Stimulated activated effector memory CD8-positive, alpha-beta T cell treated with anti-CD3 and anti-CD28 coated beads, Interleukin-12 subunit alpha, Interleukin-12 subunit beta, amount 100 ng/mL, for 72 hours (primary cell): ENCODE measurements at regions not wholly inside any gene's neighbourhood (a gene's known extent, or its start where the extent isn't known, plus 50 kb on each side); places are given as distances from the start of the nearest gene placed in this dataset.
"Not testable (repeated sequence)": the region's sequence is repeated elsewhere in the genome, so short reads cannot be mapped to it uniquely, and the experiment has no call there.

Experiments
- ATAC-seq: fragments of 150-1000 bp; cut with Tn5 transposase; 2 replicates; pipeline ENCODE4 v1.10.0; 2021
- DNase-seq, 2 donors: peaks; one replicate each; pipeline ENCODE4 v3.0.0; 2021 to 2022; ENCODE audit warnings: low spot score in 2 of 2
- H3K27ac Mint-ChIP-seq: one replicate; pipeline ENCODE4 v1.8.0; 2022; ENCODE audit warnings: mild to moderate bottlenecking, mixed read lengths
- H3K36me3 Mint-ChIP-seq: one replicate; pipeline ENCODE4 v1.8.0; 2022; ENCODE audit warnings: mild to moderate bottlenecking, mixed read lengths
- H3K4me1 Mint-ChIP-seq: one replicate; pipeline ENCODE4 v1.8.0; 2022; ENCODE audit warnings: mixed read lengths
- H3K4me3 Mint-ChIP-seq: one replicate; pipeline ENCODE4 v1.8.0; 2022; ENCODE audit warnings: mild to moderate bottlenecking, mixed read lengths
- H3K9me3 Mint-ChIP-seq: one replicate; pipeline ENCODE4 v1.8.0; 2022; ENCODE audit warnings: mixed read lengths

GRCh38 chr4:122100508-122100907, 51.6 kb upstream of the BLTP1 start:
- H3K27ac Mint-ChIP-seq, result no peak overlapping the region
- DNase-seq (no peak), ATAC-seq (no peak)
- H3K9me3 Mint-ChIP-seq, result no peaks in the 10 kb centered on the region
- H3K4me1 Mint-ChIP-seq, result no peaks in the 10 kb centered on the region
- H3K4me3 Mint-ChIP-seq, result no peak overlapping the region
- H3K36me3 Mint-ChIP-seq, result no peaks in the 10 kb centered on the region

- Mint-ChIP-seq H3K4me1 (no peaks in the 10 kb centered on the region), H3K9me3 (no peaks in the 10 kb centered on the region), H3K27ac (no peak overlapping the region), H3K4me3 (no peak overlapping the region), H3K36me3 (no peaks in the 10 kb centered on the region)
- DNase-seq, result no peak
- ATAC-seq, result no peak
These were observed 52.2 kb upstream of the BLTP1 start for GRCh38 chr4:122099896-122100295.

GRCh38 chr4:122091836-122092405, 60.2 kb upstream of the BLTP1 start:
- H3K9me3 Mint-ChIP-seq, result no peaks in the 10 kb centered on the region
- no peak overlapping the region for H3K4me3 Mint-ChIP-seq
- DNase-seq (no peak), ATAC-seq (no peak)
- H3K27ac Mint-ChIP-seq, result no peak overlapping the region
- H3K36me3 Mint-ChIP-seq, result no peaks in the 10 kb centered on the region
- H3K4me1 Mint-ChIP-seq, result no peaks in the 10 kb centered on the region

- H3K4me1 Mint-ChIP-seq, result no peaks in the 10 kb centered on the region
- H3K36me3 Mint-ChIP-seq, result no peaks in the 10 kb centered on the region
- H3K9me3 Mint-ChIP-seq, result no peaks in the 10 kb centered on the region
- DNase-seq (no peak), ATAC-seq (no peak)
- H3K4me3 Mint-ChIP-seq, result no peak overlapping the region
- no peak overlapping the region for H3K27ac Mint-ChIP-seq
These were observed 60.7 kb upstream of the BLTP1 start for GRCh38 chr4:122091397-122091796.

GRCh38 chr4:122090989-122091388, 61.1 kb upstream of the BLTP1 start:
- no peak for DNase-seq
- no peak for ATAC-seq
- Mint-ChIP-seq H3K36me3 (no peaks in the 10 kb centered on the region), H3K4me3 (no peak overlapping the region), H3K4me1 (no peaks in the 10 kb centered on the region), H3K27ac (no peak overlapping the region), H3K9me3 (no peaks in the 10 kb centered on the region)

GRCh38 chr4:122086338-122087065, 65.6 kb upstream of the BLTP1 start:
- ATAC-seq, result no peak
- H3K4me3 Mint-ChIP-seq, result no peak overlapping the region
- DNase-seq, result no peak
- H3K4me1 Mint-ChIP-seq, result no peaks in the 10 kb centered on the region
- no peaks in the 10 kb centered on the region for H3K9me3 Mint-ChIP-seq
- H3K36me3 Mint-ChIP-seq, result no peaks in the 10 kb centered on the region
- no peak overlapping the region for H3K27ac Mint-ChIP-seq

- no peak overlapping the region for H3K4me3 Mint-ChIP-seq
- H3K27ac Mint-ChIP-seq, result no peak overlapping the region
- DNase-seq, result no peak
- no peaks in the 10 kb centered on the region for H3K36me3 Mint-ChIP-seq
- no peaks in the 10 kb centered on the region for H3K9me3 Mint-ChIP-seq
- no peaks in the 10 kb centered on the region for H3K4me1 Mint-ChIP-seq
- no peak for ATAC-seq
These were observed 68.1 kb upstream of the BLTP1 start for GRCh38 chr4:122083989-122084388.

- Mint-ChIP-seq H3K4me3 (no peak overlapping the region), H3K36me3 (no peaks in the 10 kb centered on the region), H3K4me1 (no peaks in the 10 kb centered on the region), H3K27ac (no peak overlapping the region), H3K9me3 (no peaks in the 10 kb centered on the region)
- no peak for DNase-seq
- no peak for ATAC-seq
These were observed 68.8 kb upstream of the BLTP1 start for GRCh38 chr4:122083351-122083750.

GRCh38 chr4:122082661-122083060, 69.5 kb upstream of the BLTP1 start:
- Mint-ChIP-seq H3K4me1 (no peaks in the 10 kb centered on the region), H3K36me3 (no peaks in the 10 kb centered on the region), H3K9me3 (no peaks in the 10 kb centered on the region), H3K4me3 (no peak overlapping the region), H3K27ac (no peak overlapping the region)
- DNase-seq (no peak), ATAC-seq (no peak)

- not testable (repeated sequence) for H3K27ac Mint-ChIP-seq, H3K36me3 Mint-ChIP-seq, H3K4me1 Mint-ChIP-seq, H3K9me3 Mint-ChIP-seq, H3K4me3 Mint-ChIP-seq, DNase-seq, ATAC-seq
These were observed 74.5 kb upstream of the BLTP1 start for GRCh38 chr4:122077653-122078052.

GRCh38 chr4:122076835-122077234, 75.3 kb upstream of the BLTP1 start:
- not testable (repeated sequence) for H3K36me3 Mint-ChIP-seq, H3K9me3 Mint-ChIP-seq, ATAC-seq, H3K27ac Mint-ChIP-seq, H3K4me1 Mint-ChIP-seq, H3K4me3 Mint-ChIP-seq, DNase-seq

GRCh38 chr4:122073615-122074014, 78.5 kb upstream of the BLTP1 start:
- Mint-ChIP-seq H3K9me3 (no peaks in the 10 kb centered on the region), H3K4me1 (no peaks in the 10 kb centered on the region)

GRCh38 chr4:122065915-122066314, 86.2 kb upstream of the BLTP1 start:
- ATAC-seq, result no peak
- H3K4me1 Mint-ChIP-seq, result no peaks in the 10 kb centered on the region
- no peaks in the 10 kb centered on the region for H3K36me3 Mint-ChIP-seq
- no peak overlapping the region for H3K4me3 Mint-ChIP-seq
- no peaks in the 10 kb centered on the region for H3K9me3 Mint-ChIP-seq
- H3K27ac Mint-ChIP-seq, result no peak overlapping the region
- DNase-seq, result no peak

More at GRCh38 chr4:122073615-122074014, 78.5 kb upstream of the BLTP1 start:
- DNase-seq (no peak), ATAC-seq (no peak)
- H3K4me3 Mint-ChIP-seq, result no peak overlapping the region
- no peaks in the 10 kb centered on the region for H3K36me3 Mint-ChIP-seq
- H3K27ac Mint-ChIP-seq, result no peak overlapping the region

- H3K9me3 Mint-ChIP-seq, result no peaks in the 10 kb centered on the region
- H3K4me3 Mint-ChIP-seq, result no peak overlapping the region
- no peaks in the 10 kb centered on the region for H3K36me3 Mint-ChIP-seq
- no peak overlapping the region for H3K27ac Mint-ChIP-seq
- no peaks in the 10 kb centered on the region for H3K4me1 Mint-ChIP-seq
- DNase-seq, result no peak
- no peak for ATAC-seq
These were observed 87.0 kb upstream of the BLTP1 start for GRCh38 chr4:122065149-122065548.

GRCh38 chr4:122053186-122053585, 98.9 kb upstream of the BLTP1 start:
- ATAC-seq (no peak), DNase-seq (no peak)
- H3K4me1 Mint-ChIP-seq, result no peaks in the 10 kb centered on the region
- no peaks in the 10 kb centered on the region for H3K9me3 Mint-ChIP-seq
- no peaks in the 10 kb centered on the region for H3K36me3 Mint-ChIP-seq
- no peak overlapping the region for H3K27ac Mint-ChIP-seq
- H3K4me3 Mint-ChIP-seq, result no peak overlapping the region

GRCh38 chr4:122052677-122053076, 99.5 kb upstream of the BLTP1 start:
- Mint-ChIP-seq H3K4me3 (no peak overlapping the region), H3K36me3 (no peaks in the 10 kb centered on the region), H3K9me3 (no peaks in the 10 kb centered on the region), H3K27ac (no peak overlapping the region), H3K4me1 (no peaks in the 10 kb centered on the region)
- DNase-seq (no peak), ATAC-seq (no peak)
